SK-N-SH treated with all-trans-retinoic acid at 6 μM for 48 hours (cell line): ENCODE measurements at regions not wholly inside any gene's neighbourhood (a gene's known extent, or its start where the extent isn't known, plus 50 kb on each side); places are given as distances from the start of the nearest gene placed in this dataset.

Experiments used
- ATAC-seq: fragments of 200-7000 bp; cut with Tn5 transposase; 3 replicates; pipeline ENCODE4 v1.9.1; 2020; ENCODE audit warnings: mild to moderate bottlenecking, moderate library complexity
- ARNTL ChIP-seq: fragments of 450-650 bp; formaldehyde crosslinking; IDR thresholded peaks from 2 replicates; pipeline ENCODE4 v1.5.0; 2020; ENCODE audit warnings: low read depth, mild to moderate bottlenecking, moderate library complexity, borderline replicate concordance
- CREB5 ChIP-seq: fragments of 250-450 bp; sonication (Bioruptor Pico); IDR thresholded peaks from 2 replicates; pipeline ENCODE4 v1.5.1; 2020; ENCODE audit warnings: low read depth, mild to moderate bottlenecking, moderate library complexity
- CSDC2 ChIP-seq: fragments of 250-450 bp; sonication (Bioruptor Pico); IDR thresholded peaks from 2 replicates; pipeline ENCODE4 v1.5.0; 2020; ENCODE audit warnings: mild to moderate bottlenecking, moderate library complexity
- CSRNP3 ChIP-seq: fragments of 250-450 bp; sonication (Bioruptor Pico); IDR thresholded peaks from 2 replicates; pipeline ENCODE4 v1.5.1; 2021; ENCODE audit warnings: mild to moderate bottlenecking, moderate library complexity
- ESRRG ChIP-seq: fragments of 250-450 bp; sonication (Bioruptor Pico); IDR thresholded peaks from 2 replicates; pipeline ENCODE4 v1.6.1; 2021; ENCODE audit warnings: mild to moderate bottlenecking
- GLIS3 ChIP-seq: fragments of 250-450 bp; sonication (Bioruptor Pico); IDR thresholded peaks from 2 replicates; pipeline ENCODE4 v1.5.0; 2020; ENCODE audit warnings: mild to moderate bottlenecking, moderate library complexity
- ISL1 ChIP-seq: fragments of 250-450 bp; sonication (Bioruptor Pico); IDR thresholded peaks from 2 replicates; pipeline ENCODE4 v2.1.2; 2022; ENCODE audit warnings: mild to moderate bottlenecking, moderate library complexity
- OSR1 ChIP-seq: fragments of 250-450 bp; sonication (Bioruptor Pico); IDR thresholded peaks from 2 replicates; pipeline ENCODE4 v1.8.0; 2022; ENCODE audit warnings: moderate library complexity, mild to moderate bottlenecking, inconsistent platforms
- PATZ1 ChIP-seq: fragments of 250-450 bp; sonication (Bioruptor Pico); IDR thresholded peaks from 2 replicates; pipeline ENCODE4 v1.8.0; 2020; ENCODE audit warnings: mild to moderate bottlenecking, moderate library complexity, borderline replicate concordance
- POU6F1 ChIP-seq: fragments of 250-450 bp; sonication (Bioruptor Pico); IDR thresholded peaks from 2 replicates; pipeline ENCODE4 v1.8.0; 2021; ENCODE audit warnings: low read depth, mild to moderate bottlenecking, moderate library complexity, borderline replicate concordance
- PPARA ChIP-seq: fragments of 250-450 bp; sonication (Bioruptor Pico); IDR thresholded peaks from 2 replicates; pipeline ENCODE4 v1.5.0; 2020; ENCODE audit warnings: mild to moderate bottlenecking, borderline replicate concordance
- RARB ChIP-seq: fragments of 250-450 bp; sonication (Bioruptor Pico); IDR thresholded peaks from 2 replicates; pipeline ENCODE4 v1.8.0; 2021; ENCODE audit warnings: mild to moderate bottlenecking, moderate library complexity
- SNAI2 ChIP-seq: fragments of 250-450 bp; sonication (Bioruptor Pico); IDR thresholded peaks from 2 replicates; pipeline ENCODE4 v1.5.0; 2020; ENCODE audit warnings: mild to moderate bottlenecking, moderate library complexity
- TCF4 ChIP-seq: fragments of 250-450 bp; sonication (Bioruptor Pico); IDR thresholded peaks from 2 replicates; pipeline ENCODE4 v1.8.0; 2021; ENCODE audit warnings: mild to moderate bottlenecking, moderate library complexity, borderline replicate concordance
- TOX ChIP-seq: fragments of 250-450 bp; sonication (Bioruptor Pico); IDR thresholded peaks from 2 replicates; pipeline ENCODE4 v1.8.0; 2021; ENCODE audit warnings: mild to moderate bottlenecking, moderate library complexity, borderline replicate concordance
- TSHZ2 ChIP-seq: fragments of 250-450 bp; sonication (Bioruptor Pico); IDR thresholded peaks from 2 replicates; pipeline ENCODE4 v1.5.0; 2020; ENCODE audit warnings: mild to moderate bottlenecking, moderate library complexity
- ZC3H10 ChIP-seq: fragments of 250-450 bp; sonication (Bioruptor Pico); IDR thresholded peaks from 2 replicates; pipeline ENCODE4 v1.5.1; 2021; ENCODE audit warnings: mild to moderate bottlenecking, moderate library complexity
- ZFP3 ChIP-seq: fragments of 250-450 bp; sonication (Bioruptor Pico); IDR thresholded peaks from 2 replicates; pipeline ENCODE4 v1.5.0; 2020; ENCODE audit warnings: mild to moderate bottlenecking, moderate library complexity
- ZNF565 ChIP-seq: fragments of 450-650 bp; formaldehyde crosslinking; conservative IDR thresholded peaks from 2 replicates; pipeline ENCODE4 v1.5.0; 2020; ENCODE audit warnings: low read depth, mild to moderate bottlenecking, moderate library complexity

- no peak for ATAC-seq
These were observed 188.0 kb upstream of the CTAGE1 start for GRCh38 chr18:22605736-22606135.

GRCh38 chr18:22606563-22607283 lies 189.0 kb upstream of the CTAGE1 start:
- ATAC-seq = no peak
- no peak for TF ChIP-seq CSDC2 (CRISPR knock-in tag)
- TF ChIP-seq TOX (CRISPR knock-in tag) = no peak
- TF ChIP-seq ESRRG (CRISPR knock-in tag) = no peak
- TF ChIP-seq CSRNP3 (CRISPR knock-in tag) = no peak
- no peak for TF ChIP-seq TCF4
- TF ChIP-seq ZFP3 = no peak
- TF ChIP-seq SNAI2 = no peak
- TF ChIP-seq ISL1 = no peak
- no peak for TF ChIP-seq ZC3H10 (CRISPR knock-in tag)
- no peak for TF ChIP-seq ZNF565 (CRISPR knock-in tag)
- TF ChIP-seq PATZ1 (CRISPR knock-in tag) = no peak
- no peak for TF ChIP-seq CREB5 (CRISPR knock-in tag)
- TF ChIP-seq TSHZ2 = no peak
- TF ChIP-seq POU6F1 (CRISPR knock-in tag) = no peak
- TF ChIP-seq OSR1 (CRISPR knock-in tag) = no peak
- TF ChIP-seq GLIS3 = no peak
- TF ChIP-seq ARNTL (CRISPR knock-in tag) = no peak
- no peak for TF ChIP-seq PPARA (CRISPR knock-in tag)

More at GRCh38 chr18:22605736-22606135, 188.0 kb upstream of the CTAGE1 start:
- TF ChIP-seq ISL1 (no peak), PATZ1 (CRISPR knock-in tag) (no peak), CREB5 (CRISPR knock-in tag) (no peak), RARB (no peak), ZC3H10 (CRISPR knock-in tag) (no peak)
